Activated CD4-positive, alpha-beta T cell treated with anti-CD3 and anti-CD28 coated beads, Interleukin-2, amount 50 U/mL, for 48 hours (primary cell): ENCODE measurements at regions not wholly inside any gene's neighbourhood (a gene's known extent, or its start where the extent isn't known, plus 50 kb on each side); places are given as distances from the start of the nearest gene placed in this dataset.
"Not testable (repeated sequence)": the region's sequence is repeated elsewhere in the genome, so short reads cannot be mapped to it uniquely, and the experiment has no call there.

Experiments used
- DNase-seq, 2 experiments: peaks; one replicate each; pipeline ENCODE4 v3.0.0-alpha.2; 2020

DNA sequence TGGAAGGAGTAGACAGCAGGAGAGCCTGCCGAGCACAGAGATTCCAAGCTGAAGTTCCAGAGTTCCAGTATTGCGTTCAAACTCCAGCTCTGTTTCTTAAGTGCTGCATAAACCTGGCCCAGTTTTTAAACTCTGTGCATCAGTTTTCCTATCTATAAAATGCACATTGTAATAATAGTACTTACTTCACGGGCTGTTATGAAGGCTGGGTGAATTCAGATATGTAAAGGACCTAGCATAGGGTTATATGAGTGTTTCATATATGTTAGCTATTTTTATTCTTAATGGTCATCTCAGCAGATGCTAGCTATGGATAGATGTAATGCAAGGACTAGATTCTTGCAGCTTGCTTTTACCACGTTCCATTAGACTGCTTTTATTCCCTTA lies 293.1 kb upstream of the SEMA3C start:
- DNase-seq: no peak

- DNase-seq: no peak
Observed at GRCh38 chr7:81211204-81211933, 292.5 kb upstream of the SEMA3C start.

DNA sequence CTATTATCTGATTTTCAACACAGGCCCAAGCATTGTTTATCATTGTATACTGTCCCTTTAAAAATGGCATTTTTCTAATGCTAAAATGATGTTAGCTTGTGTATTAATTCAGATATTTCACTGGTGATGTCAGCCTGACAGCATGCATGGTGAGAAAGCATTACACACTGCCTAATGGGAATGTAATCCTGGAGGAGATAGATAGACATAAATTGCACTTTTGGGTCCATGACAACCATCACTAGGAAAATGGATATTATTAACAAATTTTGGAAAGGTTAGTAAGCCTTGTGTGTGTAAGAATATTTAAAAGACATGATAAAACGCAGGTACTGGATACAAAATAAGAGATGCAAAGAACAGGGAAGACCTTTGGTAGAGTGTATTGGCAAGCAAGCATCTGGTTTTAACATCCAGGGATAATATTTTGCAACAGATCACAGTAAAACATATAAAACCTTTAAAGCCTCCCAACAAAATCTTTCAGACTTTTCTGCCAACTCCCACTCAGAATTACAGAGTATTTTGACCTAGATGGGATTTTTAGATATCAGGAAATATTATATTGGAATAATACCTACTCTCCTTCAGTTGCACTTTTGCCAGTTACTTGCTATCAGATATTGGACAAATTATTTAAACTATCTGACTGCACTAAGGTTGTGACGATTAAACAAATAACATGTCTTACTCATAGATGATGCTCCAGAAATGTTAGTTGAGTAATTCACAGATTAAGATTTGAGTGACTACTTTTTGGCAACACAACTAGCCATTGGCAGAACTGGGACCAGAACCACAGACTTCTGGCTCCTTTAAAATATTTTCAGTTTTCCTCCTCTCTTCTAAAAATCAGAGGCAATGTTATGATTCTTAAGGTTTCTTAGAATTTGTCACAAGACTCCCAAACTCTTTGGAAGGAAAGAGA lies 291.6 kb upstream of the SEMA3C start:
- no peak for DNase-seq

- no peak for DNase-seq
Observed at GRCh38 chr7:81209059-81209458, 290.2 kb upstream of the SEMA3C start.

GRCh38 chr7:81207801-81208200 lies 288.9 kb upstream of the SEMA3C start:
- DNase-seq: no peak

DNA sequence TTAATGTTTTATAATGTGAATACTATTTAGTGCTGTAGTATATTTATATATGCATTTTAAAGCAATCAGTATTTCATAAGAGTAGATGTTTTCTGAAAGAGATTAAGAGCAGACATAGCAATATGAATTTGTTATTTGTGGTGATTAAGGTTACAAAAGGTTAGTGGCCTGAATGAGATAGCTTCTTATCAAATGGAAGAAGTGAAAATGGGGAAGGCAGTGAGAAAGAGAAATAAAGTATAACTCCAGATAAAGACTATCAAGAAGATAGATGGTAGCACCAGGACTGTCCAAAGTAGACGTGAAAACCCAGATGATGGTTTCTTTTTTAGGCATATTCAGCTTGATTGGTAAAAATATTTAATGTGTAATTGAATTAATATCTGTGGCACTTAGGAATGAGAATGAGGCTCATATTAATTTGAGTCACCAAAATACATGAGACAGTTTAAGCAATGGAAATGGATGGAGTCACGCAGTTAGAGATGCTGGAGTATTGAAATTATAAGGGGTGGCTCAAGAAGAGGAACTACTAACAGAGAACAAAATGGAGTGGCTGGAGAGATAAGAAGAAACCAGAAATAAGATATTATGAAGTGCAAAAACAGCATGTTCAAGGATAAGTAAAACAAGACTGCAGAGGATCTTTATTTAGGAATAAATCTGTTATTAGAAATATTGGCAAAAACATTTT lies 288.0 kb upstream of the SEMA3C start:
- no peak for DNase-seq

DNA sequence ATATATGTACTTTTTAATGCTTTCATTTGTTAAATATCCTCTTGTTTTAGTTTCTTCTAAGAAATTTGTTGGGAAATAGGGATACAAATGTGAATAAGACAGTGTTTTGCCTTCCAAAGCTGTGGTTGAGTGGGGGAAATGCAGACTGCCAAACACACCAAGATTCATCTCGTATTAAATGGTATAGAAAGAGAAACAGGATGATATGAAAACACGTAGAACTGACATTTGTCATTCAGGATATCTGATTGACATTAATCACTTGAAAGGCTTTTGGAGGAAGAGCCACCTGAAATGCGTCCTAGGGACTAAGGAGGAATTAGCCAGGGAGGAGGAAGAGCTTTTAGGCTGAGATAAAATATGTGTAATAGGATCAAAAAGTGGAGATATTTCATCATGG lies 287.4 kb upstream of the SEMA3C start:
- no peak for DNase-seq

DNA sequence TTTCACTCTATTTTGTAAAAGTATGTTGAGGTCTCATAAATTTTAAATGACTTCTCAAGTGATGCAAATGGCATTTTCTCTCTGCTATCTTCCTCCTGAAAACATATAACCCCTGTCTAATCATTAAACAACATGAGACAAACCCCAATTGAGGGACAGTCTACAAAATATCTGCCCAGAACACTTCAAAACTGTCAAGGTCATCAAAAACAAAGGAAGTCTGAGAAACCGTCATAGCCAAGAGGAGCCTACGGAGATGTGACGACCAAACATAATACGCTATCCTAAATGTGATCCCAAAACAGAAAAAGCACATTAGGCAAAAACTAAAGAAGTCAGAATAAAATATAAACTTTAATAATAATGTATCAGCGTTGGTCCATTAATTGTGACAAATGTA lies 282.3 kb upstream of the SEMA3C start:
- DNase-seq: no peak

DNA sequence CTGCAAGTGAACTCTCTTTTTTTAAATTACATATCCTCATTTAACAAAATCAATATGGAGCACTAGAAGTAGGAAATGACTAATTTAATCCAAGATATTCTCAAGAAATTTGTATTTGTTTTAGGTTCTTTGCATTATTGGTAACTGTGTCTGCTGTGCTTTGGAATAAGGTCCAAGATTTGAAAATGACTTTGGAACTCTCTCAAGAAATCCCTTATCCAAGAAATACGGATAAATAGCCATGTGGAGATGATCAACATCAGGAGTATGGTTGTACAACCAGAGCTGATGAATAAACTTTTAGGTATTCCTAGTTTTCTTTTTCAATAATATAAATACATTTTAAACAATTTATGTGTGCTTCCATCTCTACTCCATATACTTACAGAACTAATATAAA lies 279.9 kb upstream of the SEMA3C start:
- no peak for DNase-seq

DNA sequence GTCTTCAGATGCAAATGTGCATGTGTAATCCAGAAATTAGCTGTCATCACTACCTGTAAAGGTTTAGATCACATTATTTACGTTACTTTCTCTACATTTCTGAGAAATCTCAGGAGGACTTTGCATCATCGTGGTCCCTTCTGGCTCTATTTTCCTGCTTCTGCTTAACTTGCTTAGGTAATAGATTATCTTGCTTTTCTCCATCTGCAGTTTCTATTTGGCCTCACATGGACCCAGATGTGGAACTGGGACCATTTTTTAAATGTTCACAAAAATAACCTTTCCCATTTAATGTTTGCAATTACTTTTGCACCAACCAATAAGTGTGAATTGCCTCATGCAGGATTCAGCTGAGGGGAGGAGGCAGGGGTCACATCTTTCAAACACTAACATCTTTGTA lies 278.4 kb upstream of the SEMA3C start:
- DNase-seq: no peak

DNA sequence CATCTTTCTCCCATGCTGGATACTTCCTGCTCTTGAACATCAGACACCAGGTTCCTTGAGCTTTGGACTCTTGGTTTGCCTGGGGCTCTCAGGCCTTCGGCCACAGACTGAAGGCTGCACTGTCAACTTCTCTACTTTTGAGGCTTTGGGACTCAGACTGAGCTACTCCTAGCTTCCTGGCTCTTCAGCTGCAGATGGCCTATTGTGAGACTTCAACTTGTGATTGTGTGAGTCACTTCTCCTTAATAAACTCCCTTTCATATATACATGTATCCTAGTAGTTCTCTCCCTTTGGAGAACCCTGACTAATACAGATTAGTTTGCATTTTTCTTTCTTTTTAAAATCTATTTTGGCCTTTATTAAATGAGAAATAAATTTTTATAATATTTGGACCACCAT lies 276.2 kb upstream of the SEMA3C start:
- DNase-seq: no peak

DNA sequence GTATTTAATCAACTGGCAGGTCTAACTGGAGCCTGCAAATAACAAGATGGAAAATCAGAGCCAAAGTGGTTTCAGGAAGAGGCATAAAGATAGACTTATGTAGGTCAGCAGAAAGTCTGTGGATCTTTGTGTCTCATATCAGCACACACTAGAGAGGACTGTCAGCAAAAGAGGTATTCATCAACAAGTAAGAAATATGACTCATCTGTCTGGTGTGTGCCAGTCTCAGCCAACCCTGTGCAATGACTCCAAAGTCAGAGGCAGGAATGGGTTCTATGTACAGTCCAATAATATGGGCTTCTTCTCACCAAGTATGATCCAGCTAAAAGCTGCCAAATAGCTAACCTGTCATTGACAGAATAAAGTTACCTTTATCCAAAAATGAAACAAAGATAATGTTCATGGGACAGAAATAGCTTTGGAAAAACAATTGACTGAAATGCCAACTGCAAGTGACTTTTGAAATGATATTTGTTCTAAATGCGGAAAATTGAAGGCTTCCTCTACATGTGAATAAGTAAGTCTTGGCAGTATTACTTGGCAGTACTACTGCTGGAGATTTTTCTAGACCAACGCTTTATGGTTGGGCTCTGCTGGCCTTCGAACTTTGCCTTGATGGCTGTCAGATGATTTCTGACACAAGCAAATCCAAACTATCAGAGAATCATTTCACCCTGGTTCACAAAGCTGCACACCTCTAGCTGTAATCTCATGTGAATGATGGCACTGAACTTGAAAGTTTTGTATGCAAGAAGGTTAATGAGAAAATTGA lies 272.3 kb upstream of the SEMA3C start:
- no peak for DNase-seq

- DNase-seq: no peak
Observed at GRCh38 chr7:81187753-81188152, 268.9 kb upstream of the SEMA3C start.

DNA sequence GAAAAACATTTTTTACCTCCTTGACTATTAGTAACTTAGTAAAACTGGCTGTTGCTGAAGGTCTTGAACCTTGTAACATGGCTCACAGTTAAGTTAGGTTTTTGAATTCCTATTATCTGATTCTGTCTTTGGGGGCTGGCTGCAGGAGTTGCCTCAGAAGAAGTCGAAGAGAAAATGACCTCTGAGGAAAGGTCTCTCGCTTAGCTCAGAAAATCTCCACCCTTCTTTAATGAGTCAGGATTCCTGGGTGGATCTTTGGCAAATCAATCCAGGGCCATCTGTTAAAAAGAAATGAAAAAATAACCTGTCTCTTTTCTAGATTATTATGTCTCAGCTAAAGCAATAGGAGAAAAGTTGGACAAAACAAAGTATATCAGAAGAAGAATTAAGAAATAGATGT lies 267.8 kb upstream of the SEMA3C start:
- DNase-seq: no peak

DNA sequence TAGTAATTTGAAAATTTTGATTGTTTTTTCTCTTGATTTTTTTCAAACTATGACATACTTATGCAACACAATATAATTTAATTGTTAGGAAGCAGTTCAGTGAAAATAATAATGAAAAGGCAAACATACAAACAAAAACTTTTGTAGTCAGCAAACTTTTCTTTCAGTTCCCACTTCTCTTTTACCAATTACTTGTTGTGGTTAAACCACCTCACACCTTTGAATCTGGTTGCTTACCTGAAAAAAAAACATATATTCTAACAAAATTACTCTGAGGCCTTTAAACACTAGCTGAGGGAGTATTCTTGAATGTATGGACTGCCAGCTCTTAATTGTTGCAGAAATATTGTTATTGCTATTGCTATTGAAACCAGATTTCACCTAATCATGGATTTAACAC lies 266.2 kb upstream of the SEMA3C start:
- no peak for DNase-seq

- no peak for DNase-seq
Observed at GRCh38 chr7:81183326-81183725, 264.5 kb upstream of the SEMA3C start.

GRCh38 chr7:81182056-81182455 lies 263.2 kb upstream of the SEMA3C start:
- DNase-seq: not testable (repeated sequence)

- no peak for DNase-seq
Observed at GRCh38 chr7:81181066-81181465, 262.2 kb upstream of the SEMA3C start.

- DNase-seq: no peak
Observed at GRCh38 chr7:81180573-81180972, 261.7 kb upstream of the SEMA3C start.

GRCh38 chr7:81175275-81175940 lies 256.6 kb upstream of the SEMA3C start:
- DNase-seq: no peak

DNA sequence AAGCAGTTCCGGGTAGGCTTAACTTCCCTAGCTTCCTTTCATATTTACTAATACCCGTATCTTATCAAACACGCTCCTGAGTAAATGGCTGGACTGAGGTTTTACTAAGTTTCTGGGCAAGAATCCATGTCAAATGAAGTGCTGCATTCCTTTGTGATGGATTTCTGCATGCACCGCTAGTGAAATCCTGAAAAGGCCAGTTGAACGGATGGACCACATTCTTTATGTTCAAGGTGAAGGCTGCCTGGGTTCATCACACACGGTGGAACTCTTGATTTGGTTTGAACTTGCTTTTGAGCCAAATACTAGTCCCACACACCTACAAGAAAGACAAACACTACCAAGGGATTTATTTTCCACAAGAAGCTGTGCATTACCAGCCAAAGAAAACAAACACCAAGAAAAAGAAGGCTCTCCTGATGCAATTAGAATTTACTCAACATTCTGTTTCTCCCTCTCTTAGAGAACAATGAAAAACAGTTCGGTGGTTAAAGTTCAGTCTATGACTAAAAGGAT lies 255.0 kb upstream of the SEMA3C start:
- no peak for DNase-seq

DNA sequence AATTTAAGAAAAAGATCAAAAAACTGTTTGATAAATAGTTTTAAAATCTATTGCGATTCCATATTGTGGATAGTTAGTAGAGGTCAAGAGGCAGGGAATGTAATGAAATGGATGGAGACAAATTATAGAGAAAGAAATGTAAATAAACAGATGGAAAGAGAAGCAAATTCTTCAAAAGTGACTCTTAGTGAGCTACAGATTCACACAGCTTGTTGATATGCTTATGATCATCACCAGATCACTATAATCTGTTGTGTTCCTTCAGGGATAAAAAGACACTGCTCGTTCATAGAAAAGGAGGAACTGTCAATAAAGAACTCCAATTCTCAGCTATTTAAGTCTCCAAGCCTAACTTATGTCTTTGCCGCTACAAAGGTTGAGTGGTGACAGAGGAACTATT lies 251.4 kb upstream of the SEMA3C start:
- no peak for DNase-seq
